GM19240 (cell line): ENCODE measurements at regions not wholly inside any gene's neighbourhood (a gene's known extent, or its start where the extent isn't known, plus 50 kb on each side); places are given as distances from the start of the nearest gene placed in this dataset.
"Not testable (repeated sequence)": the region's sequence is repeated elsewhere in the genome, so short reads cannot be mapped to it uniquely, and the experiment has no call there.

Experiments
- DNase-seq: peaks from one replicate; pipeline ENCODE4 v3.0.0; 2011; ENCODE audit warnings: low spot score; ENCODE audit not compliant: insufficient read length

- no peak for DNase-seq
These were observed 688.9 kb upstream of the AMOT start for GRCh38 chrX:113529426-113530013.

- peak; percentile 6 for DNase-seq
These were observed 682.2 kb upstream of the AMOT start for GRCh38 chrX:113522814-113523213.

- DNase-seq: no peak
These were observed 674.3 kb upstream of the AMOT start for GRCh38 chrX:113514906-113515305.

- no peak for DNase-seq
These were observed 672.2 kb upstream of the AMOT start for GRCh38 chrX:113512700-113513395.

GRCh38 chrX:113510586-113510985 is 670.0 kb upstream of the AMOT start:
- DNase-seq: no peak

GRCh38 chrX:113492895-113493294 is 652.3 kb upstream of the AMOT start:
- no peak for DNase-seq

GRCh38 chrX:113473418-113473817 is 632.8 kb upstream of the AMOT start:
- no peak for DNase-seq

GRCh38 chrX:113473015-113473414 is 632.4 kb upstream of the AMOT start:
- DNase-seq: not testable (repeated sequence)

- DNase-seq: no peak
These were observed 629.5 kb upstream of the AMOT start for GRCh38 chrX:113470166-113470565.

- no peak for DNase-seq
These were observed 617.1 kb upstream of the AMOT start for GRCh38 chrX:113457719-113458118.

- DNase-seq: no peak
These were observed 615.0 kb upstream of the AMOT start for GRCh38 chrX:113455582-113455981.

- DNase-seq: no peak
These were observed 588.4 kb upstream of the AMOT start for GRCh38 chrX:113429011-113429410.

- no peak for DNase-seq
These were observed 581.7 kb upstream of the AMOT start for GRCh38 chrX:113422323-113422722.

GRCh38 chrX:113421432-113421831 is 580.8 kb upstream of the AMOT start:
- no peak for DNase-seq

GRCh38 chrX:113412106-113412505 is 571.5 kb upstream of the AMOT start:
- no peak for DNase-seq

GRCh38 chrX:113408843-113409242 is 568.2 kb upstream of the AMOT start:
- DNase-seq: no peak

GRCh38 chrX:113400193-113400704 is 559.6 kb upstream of the AMOT start:
- DNase-seq: no peak

- DNase-seq: no peak
These were observed 559.0 kb upstream of the AMOT start for GRCh38 chrX:113399506-113400192.

- no peak for DNase-seq
These were observed 551.7 kb upstream of the AMOT start for GRCh38 chrX:113392355-113392754.

GRCh38 chrX:113391875-113392274 is 551.2 kb upstream of the AMOT start:
- DNase-seq: no peak

GRCh38 chrX:113390531-113390930 is 549.9 kb upstream of the AMOT start:
- DNase-seq: no peak

- DNase-seq: no peak
These were observed 549.2 kb upstream of the AMOT start for GRCh38 chrX:113389846-113390245.

- no peak for DNase-seq
These were observed 544.0 kb upstream of the AMOT start for GRCh38 chrX:113384628-113385027.
